DMS53 treated with DMSO at 0.1 percent for 48 hours (cell line): ENCODE measurements at regions not wholly inside any gene's neighbourhood (a gene's known extent, or its start where the extent isn't known, plus 50 kb on each side); places are given as distances from the start of the nearest gene placed in this dataset.
"Not testable (repeated sequence)": the region's sequence is repeated elsewhere in the genome, so short reads cannot be mapped to it uniquely, and the experiment has no call there.

Experiments used
- DNase-seq: peaks from one replicate; lab custom pipeline; 2025; ENCODE audit not compliant: unreplicated experiment; lab: John Stamatoyannopoulos, UW

DNA sequence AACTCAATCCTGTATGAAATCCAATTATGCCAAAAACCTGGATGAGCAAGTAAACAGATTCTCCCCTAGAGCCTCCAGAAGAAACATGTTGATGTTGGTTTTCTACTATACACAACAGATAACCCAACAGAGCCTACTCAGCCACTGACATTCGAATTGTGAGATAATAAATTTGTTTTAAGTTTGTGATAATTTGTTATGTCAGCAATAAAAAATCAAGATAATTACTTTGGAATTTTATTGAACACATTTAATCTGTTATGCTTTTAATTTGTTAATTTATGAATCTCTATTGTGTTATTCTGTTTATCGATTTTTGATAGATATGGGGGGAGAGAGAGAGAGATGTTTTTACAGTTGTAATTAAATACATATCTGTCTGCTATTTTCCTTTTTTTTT is 1016.1 kb upstream of the PCDH7 start:
- no peak for DNase-seq

DNA sequence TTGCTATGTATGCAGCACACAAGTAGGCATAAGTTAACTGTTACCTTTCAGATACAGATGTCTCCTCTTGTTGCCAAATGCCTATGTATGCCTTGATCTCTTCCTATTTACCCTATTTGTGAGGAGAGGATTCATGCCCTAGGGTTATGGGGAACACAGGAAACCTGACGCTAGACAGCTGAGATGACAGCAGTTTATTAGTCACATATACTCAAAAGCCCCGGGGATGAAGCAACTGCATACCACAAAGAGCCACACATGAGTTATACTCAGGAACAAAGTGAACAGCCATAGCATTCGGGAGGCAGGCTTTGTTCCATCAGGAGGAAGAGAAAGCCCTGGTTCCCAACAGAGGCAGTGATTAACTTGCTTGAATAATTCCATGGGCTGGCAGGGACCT is 1011.7 kb upstream of the PCDH7 start:
- DNase-seq, result no peak

DNA sequence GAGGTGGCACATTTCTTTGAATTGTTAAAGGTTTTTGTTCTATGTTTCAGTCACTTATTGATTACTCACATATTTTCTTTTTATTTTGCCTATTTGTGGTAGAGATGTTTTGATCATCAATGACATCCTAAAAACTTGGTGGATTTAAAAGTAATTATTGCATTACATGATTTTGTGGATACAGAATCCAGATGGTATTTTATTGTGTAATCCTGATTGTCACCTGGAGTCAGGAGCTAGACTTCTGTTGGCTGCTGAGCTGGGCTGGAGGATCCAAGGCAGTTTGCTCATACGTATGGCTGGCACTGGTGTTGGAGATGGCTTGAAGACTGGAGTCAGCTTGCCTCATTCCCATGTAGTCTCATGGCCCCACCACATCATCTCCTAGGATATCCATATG is 1009.6 kb upstream of the PCDH7 start:
- DNase-seq, result no peak

DNA sequence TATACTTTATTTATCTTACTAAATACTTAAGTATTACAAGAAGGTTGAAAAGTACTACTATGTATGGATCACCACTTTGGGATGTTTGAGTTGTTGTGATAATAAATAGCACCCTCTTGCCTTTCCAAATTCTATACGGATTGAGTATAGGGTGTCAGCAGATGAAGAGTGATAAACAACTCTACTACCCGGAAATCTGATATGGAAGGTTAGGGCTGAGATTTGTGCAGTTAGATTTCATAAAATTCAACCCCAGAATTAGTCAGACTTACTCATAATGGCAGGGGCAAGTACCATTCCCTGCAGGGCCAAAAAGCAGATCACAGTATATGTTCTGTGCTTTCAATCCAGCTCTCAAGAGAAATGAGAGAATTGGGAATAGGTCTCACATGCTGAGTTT is 1008.9 kb upstream of the PCDH7 start:
- DNase-seq, result no peak

DNA sequence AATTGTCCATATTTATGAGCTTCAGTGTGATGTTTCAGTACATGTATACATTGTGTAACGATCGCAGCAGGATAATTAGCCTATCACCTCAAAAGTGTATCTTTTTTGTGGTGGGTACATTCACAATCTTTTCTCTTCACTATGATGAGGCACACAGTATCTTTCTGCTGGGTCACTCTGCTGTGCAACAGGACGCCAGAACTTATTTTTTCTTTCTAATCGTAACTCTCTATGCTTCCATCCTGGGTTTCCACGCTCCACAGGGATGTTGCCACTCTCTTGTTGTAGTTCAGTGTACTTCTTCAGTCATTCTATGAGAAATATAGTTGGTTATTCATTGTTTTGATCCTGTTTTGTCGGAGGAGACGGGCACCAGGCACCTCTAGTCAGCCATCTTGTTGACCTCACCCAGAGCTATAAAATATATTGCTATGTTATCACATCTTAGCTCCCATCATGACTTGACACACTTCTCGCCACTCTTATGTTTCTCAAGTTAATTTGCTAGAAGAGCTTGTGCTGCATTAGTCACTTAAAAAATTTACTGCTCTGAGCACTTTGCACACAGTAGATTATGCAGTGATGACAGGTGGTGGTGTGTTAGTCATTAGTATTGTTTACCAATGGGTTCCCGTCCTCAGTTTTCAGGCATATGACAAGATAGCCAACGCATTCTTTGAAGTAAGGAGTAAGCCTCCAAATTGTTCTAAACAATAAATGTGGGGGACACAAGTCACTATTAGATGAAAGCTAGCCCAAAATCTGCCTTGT is 1002.7 kb upstream of the PCDH7 start:
- DNase-seq, result peak; percentile 49

DNA sequence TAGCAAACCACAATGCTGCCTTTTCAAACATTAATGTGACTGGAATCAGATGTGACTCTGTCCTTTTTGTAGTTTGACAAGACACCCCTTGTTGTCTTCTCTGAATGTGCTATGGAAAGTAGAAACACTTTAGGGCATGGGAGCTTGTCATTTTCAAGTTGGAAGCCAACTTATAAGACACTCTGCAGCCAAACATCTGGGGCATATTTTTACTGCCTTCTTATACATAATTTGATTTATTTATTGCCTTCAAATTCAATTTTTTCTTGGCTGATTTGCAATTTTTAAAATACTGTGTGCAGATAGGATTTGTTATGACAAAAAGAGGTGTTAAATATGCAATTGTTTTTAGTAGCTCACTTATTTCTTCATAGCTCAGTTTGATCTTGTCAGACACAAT is 1002.0 kb upstream of the PCDH7 start:
- DNase-seq, result no peak

DNA sequence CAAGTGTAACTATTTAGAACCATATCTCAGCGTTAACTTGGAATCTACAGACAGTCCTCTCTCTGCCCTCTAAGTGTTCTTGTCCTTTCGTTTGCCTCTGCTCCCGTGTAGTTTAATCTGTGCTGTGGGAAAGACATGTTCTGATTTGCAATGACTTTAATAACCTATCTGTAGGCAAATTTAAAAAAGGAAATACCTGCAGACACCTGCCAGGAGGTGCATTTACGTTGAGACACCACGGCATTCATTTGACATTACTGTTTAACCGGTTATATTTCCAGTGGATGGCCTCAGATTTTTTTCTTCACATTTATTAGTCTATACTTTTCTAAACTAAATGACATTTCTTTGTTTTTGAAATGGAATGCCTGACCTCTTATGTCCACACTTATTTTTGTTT is 997.9 kb upstream of the PCDH7 start:
- no peak for DNase-seq

DNA sequence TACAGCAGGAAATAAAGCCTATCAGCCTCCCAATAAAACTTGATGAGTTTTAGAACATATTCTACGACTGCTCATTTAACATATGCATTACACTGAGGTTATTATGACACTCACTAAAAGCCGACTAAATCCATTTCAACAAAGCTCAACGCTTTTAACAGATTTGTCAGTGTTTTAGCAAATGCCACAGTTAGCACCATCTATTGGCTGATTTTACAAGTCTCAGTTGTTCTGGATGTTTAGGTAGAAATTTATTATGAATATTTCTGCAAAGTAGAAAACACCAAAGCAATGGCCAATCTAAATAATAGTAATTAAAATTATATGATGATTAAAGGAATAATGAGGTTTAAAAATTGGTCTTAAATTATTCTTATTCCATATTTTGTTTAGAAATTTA is 993.2 kb upstream of the PCDH7 start:
- DNase-seq, result no peak

DNA sequence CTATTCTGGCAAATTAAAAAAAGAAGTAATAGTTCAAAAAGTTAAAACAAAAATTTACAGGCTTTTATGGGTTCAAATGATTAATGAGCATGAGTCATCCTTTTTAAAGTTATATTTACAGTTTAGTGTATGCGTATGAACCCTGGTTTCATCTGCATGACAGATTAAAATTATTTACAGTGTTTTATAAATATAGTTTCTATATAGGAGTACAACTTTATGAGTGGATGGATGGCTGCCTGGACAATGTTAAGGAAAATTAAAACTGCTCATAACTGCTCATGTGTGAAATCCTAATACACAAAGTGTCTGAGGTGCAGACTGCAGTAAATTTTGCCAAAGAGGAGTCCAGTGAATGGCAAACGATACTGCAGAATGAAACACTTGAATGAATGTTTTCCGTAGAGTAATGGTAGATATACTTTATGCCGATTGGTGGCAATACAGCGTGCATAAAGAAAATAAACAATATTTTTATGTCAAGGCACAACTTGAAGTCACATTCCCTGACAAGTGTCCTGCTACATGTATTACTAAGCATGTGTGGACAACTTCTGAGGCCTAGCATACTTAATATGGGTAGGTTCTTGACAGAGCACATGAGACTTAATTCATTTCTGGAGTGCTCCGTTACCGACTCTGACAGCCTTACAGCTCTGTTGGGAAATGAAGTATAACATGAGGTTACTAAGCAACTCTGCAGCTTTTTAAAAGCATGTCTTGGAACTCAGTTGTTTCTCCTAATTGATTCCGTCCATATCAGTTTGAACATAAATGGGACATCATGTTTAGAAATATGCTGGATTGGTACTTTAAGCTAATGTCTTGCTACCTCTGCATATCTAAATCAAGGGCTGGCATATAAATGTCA is 985.6 kb upstream of the PCDH7 start:
- DNase-seq, result no peak

DNA sequence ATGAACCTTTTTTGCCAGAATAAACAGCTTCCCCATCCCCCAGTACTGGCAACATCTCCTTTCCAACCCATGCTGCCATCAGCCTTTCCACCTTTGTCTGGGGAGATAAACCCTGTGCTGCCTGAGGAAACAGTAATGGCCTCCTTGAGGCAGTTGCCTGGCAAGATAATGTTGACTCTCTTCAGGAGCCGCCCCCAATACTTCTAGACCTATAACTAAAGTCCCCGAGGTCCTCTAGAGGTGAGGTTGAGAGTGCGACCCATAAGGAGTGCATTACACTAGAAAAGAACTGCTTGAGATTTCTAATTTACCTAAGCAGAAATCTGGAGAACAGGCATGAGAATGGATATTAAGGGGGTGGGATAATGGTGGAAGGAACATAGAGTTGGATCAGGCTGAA is 963.2 kb upstream of the PCDH7 start:
- DNase-seq, result no peak

DNA sequence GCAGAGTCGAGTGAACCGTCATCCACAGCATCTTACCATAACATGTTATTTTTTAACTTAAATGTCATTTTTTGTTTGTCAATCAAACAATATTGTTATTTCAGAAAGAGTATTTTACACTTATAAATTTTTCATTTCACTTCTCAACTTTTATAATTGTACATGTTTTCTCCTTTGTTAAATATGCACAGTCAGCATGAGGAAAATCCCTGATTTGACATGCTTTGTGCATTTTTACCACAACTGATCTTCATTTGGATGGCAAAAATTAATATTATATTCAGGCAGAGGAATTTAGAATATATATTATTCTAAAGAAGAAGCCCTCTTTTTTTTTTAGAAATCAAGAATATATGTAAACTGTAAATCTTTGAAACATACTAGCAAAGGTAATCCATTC is 958.0 kb upstream of the PCDH7 start:
- DNase-seq, result no peak

DNA sequence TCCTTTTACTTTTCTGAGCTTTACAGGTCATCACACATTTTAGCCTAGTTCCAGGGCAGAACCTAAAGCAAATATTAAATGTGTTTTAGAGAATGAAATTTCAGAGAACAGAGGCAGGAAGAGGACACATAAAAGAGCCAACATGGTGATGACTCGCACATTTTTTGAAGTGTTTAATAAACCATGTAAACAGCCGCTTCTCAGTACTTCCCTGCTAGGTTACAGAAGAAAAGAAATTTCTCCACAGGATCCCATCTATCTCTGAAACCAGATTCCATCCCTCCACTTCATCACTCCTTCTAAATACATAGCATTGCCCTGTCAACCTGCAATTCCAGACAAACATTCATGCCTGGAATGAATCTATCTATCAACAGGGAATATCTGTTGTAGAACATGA is 949.5 kb upstream of the PCDH7 start:
- DNase-seq, result peak; percentile 21

DNA sequence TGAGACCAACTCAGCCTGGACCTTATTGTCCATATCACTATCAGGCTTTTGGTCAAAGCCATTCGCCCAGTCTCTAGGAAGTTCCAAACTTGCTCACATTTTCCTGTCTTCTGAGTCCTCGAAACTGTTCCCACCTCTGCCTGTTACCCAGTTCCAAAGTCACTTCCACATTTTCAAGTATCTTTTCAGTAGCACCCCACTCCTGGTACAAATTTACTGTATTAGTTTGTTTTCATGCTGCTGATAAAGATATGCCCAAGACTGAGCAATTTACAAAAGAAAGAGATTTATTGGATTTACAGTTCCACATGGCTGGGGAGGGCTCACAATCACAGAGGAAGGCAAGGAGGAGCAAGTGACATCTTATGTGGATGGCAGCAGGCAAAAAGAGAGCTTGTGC is 932.0 kb upstream of the PCDH7 start:
- DNase-seq, result not testable (repeated sequence)

DNA sequence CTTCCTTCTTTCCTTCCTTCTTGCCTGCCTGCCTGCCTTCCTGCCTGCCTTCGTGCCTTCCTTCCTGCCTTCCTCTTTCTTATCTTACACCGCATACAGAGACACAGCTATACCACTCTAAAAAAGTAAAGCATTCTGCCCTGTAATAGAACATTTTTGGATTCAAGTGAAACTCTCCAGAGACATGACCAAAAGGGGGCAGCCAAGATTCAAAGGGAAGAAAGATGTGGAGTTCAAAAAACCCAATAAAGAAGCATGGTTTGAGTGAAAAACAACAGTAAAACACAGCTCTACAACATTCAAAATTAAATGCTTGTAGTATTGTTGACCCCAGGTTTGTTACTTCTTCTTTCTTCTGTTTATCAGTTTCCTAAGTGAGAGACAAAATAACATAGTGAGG is 914.9 kb upstream of the PCDH7 start:
- DNase-seq, result peak; percentile 19

DNA sequence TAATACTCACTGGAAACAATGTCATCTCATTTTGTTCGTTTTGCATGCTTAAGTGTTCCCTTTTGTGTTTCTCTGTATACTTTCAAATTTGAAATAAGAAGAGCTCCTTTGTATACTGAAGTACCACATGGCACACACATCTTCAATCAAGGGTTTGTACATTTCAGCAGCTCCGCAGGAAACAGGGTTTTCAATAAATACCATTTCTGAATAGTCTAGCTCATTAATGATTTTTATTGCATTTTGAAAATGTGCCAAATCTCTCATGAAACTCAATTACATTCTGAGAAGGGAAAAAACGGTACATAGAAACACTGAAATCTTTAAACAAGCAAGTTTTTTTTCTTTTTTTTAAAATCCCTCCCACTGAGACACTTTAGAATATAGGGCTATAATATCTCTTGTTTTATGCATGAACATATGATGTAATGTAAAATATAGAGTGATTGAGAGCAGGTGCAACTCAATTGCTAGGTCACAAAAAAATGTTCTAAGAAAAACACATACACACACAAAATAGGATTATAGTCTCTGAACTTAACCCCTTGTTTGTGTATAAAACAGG is 914.2 kb upstream of the PCDH7 start:
- no peak for DNase-seq

DNA sequence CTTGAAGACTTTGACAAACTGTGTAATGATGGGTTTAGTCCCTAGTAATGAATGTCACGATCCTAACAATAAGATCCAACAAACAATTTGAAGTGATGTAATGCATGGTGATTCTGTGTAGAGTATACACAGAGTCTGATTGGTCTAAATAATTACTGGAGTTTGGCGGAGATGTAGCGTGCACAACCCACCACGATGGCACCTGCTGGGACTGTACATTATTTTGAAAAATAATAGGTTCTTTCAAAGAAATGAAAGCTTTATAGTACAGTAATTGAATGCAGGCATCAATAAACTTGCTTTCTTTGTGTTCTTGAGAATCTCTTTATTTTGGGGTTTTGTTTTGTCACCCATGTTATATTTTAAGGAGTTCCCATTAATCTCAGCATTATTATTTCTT is 902.2 kb upstream of the PCDH7 start:
- DNase-seq, result no peak

DNA sequence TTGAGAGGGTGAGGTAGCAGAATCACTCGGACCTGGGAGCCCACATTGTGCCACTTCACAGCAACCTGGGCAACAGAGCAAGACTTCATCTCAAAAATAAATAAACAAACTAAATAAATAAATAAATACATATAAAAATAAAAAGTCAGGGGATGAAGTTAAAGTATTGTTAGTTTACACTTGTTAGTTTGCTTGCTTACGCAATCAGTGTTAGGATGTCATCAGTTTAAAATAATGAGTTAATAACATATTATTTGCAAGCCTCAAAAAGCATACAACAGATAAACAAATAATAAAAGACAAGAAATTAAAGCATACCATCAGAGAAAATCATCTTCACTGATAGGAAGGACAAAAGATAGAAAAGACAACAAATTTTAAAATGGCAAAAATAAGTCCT is 891.1 kb upstream of the PCDH7 start:
- no peak for DNase-seq

DNA sequence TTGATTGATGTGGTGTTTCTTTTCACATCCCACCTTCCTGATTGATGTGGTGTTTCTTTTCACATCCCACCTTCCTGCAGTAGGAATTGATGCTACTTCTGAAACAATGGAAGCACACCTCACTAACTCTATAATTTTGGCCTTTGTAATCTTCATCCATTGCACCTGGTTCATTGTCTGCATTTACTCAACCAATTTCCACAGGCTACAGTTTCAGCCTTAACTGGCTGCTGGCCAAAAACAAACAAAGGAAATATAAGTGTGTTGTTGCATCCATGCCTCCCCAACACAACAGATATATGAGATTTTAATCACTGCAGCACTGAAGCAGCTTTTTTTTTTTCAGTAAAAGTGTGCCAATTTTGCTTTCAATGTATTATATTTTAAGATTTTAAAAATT is 867.6 kb upstream of the PCDH7 start:
- peak; percentile 32 for DNase-seq

DNA sequence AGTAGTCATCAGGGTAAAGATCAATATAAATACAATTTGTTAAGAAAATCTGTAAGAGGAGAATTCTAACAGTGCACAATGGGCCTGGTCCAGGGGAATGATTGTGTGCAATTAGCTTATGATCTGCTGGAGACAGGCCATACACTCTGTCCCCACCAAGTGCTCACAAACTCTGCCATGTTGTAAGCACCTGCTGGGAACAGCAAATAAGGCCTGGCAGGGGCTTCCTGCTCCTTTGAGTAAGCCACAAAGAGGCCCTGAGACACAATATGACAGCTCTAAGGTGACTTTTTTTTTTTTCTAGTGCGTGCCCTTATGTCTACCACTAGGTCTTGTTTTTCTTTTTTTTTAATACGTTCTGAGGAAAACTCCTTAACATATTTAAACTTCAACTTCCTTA is 866.3 kb upstream of the PCDH7 start:
- DNase-seq, result no peak

DNA sequence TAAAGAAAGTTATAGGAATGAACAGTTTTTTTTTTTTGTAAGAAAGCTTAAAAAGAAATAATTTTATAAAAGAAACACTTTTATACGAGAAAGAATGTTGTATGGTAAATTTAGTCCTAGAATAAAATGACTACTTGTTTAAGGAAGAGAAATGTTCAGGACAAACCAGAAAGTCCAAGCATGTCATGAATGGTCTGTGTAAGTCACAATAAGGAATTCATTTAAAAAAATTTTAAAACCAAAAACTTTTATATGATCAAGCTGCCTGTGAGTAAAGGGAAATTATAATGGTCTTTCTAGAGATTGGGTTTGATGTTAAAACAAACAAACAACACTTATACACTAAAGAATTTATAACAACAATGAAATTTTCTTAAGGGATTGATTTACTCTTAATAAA is 858.9 kb upstream of the PCDH7 start:
- no peak for DNase-seq

DNA sequence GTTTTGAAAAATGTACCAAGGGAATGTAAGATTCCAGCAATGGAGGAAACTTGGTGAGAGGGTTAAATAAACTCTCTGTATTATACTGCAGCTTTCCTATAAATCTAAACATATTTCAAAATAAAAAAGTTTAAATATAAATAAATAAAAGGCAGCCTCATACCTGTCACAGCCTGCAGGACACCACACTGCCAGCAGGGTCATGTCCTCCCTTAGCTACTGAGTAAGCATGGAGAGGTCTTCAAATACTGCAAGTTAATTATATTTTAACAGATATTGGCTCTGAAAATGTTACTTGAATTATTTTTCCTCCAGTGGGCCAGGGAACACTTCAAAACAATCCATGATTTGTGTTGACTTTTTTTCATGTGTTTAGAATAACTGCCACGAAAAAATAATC is 852.8 kb upstream of the PCDH7 start:
- DNase-seq, result no peak

DNA sequence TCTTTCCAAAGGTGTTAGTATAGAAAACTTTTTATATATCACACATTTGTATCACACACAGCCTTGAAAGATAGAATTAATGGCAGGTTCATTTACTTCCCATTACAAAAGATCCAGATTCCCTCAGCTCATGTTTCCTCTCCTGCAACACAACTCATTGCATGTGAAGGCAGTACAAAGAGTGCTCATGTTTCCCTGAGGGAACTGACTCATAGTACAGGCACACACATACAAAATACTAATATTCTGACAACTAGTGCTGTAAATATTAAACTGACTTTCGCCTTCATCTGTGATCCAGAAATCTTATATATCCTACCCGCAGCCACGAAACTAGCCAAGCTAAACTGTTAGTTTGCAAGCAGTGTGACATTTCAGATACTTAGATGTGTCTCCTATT is 819.8 kb upstream of the PCDH7 start:
- no peak for DNase-seq
